IMR-90 (cell line): ENCODE measurements at regions not wholly inside any gene's neighbourhood (a gene's known extent, or its start where the extent isn't known, plus 50 kb on each side); places are given as distances from the start of the nearest gene placed in this dataset.

Source experiments
- ATAC-seq: fragments of 200-7000 bp; cut with Tn5 transposase; 2 replicates; pipeline ENCODE4 v1.9.1; 2020; ENCODE audit warnings: low read depth, mild to moderate bottlenecking, moderate library complexity
- BruUV-seq: library from RNA; stranded (reverse); fragments of 400-500 nt; replicated peaks from 2 replicates; lab custom pipeline; 2021; lab: Mats Ljungman, UMichigan
- CTCF ChIA-PET: fragments of 300-600 bp; formaldehyde crosslinking; extraction: SDS; loops from one replicate; lab custom pipeline; 2021; ENCODE audit warnings: antibody characterized with exemption; lab: Yijun Ruan, JAX
- POLR2A ChIA-PET: fragments of 300-600 bp; sonication (Branson Sonifier 250); formaldehyde crosslinking; loops from one replicate; lab custom pipeline; 2022; ENCODE audit warnings: antibody characterized with exemption; ENCODE audit not compliant: unreplicated experiment; lab: Charles Lee
- DNase-seq: peaks from one replicate; pipeline ENCODE4 v3.0.0; 2013
- H2AFZ ChIP-seq: replicated peaks from 2 replicates; pipeline ENCODE3; 2013; ENCODE audit warnings: low read length, mild to moderate bottlenecking; ENCODE audit not compliant: poor library complexity
- H2AK5ac ChIP-seq: 2 replicates; pipeline ENCODE4 v1.6.1; 2013; ENCODE audit warnings: low read depth, low read length, inconsistent platforms
- H2AK9ac ChIP-seq: replicated peaks from 2 replicates; pipeline ENCODE3; 2013; ENCODE audit warnings: mild to moderate bottlenecking, low read depth, low read length, moderate library complexity; ENCODE audit not compliant: poor library complexity
- H2BK120ac ChIP-seq: 2 replicates; pipeline ENCODE4 v1.6.1; 2013; ENCODE audit warnings: low read depth, low read length, inconsistent platforms
- H2BK15ac ChIP-seq: 3 replicates; pipeline ENCODE4 v1.6.1; 2013; ENCODE audit warnings: low read depth, low read length, inconsistent platforms
- H2BK20ac ChIP-seq: 2 replicates; pipeline ENCODE4 v1.6.1; 2013; ENCODE audit warnings: low read depth, mild to moderate bottlenecking, inconsistent platforms, low read length, moderate library complexity
- H2BK5ac ChIP-seq: 2 replicates; pipeline ENCODE4 v1.6.1; 2013; ENCODE audit warnings: mild to moderate bottlenecking, low read depth, low read length, inconsistent platforms; ENCODE audit not compliant: poor library complexity, severe bottlenecking
- H3K14ac ChIP-seq: replicated peaks from 2 replicates; pipeline ENCODE4 v1.6.1; 2013; ENCODE audit warnings: low read depth, low read length, inconsistent platforms
- H3K18ac ChIP-seq: 2 replicates; pipeline ENCODE4 v1.6.1; 2013; ENCODE audit warnings: low read depth, low read length, control low read depth
- H3K23ac ChIP-seq: 2 replicates; pipeline ENCODE4 v1.6.1; 2013; ENCODE audit warnings: low read depth, low read length, inconsistent platforms
- H3K27ac ChIP-seq: 2 replicates; pipeline ENCODE4 v1.5.1; 2013; ENCODE audit warnings: mild to moderate bottlenecking, control low read depth, low read length; ENCODE audit not compliant: insufficient read depth
- H3K27me3 ChIP-seq: 2 replicates; pipeline ENCODE4 v1.6.1; 2013; ENCODE audit warnings: low read length; ENCODE audit not compliant: control insufficient read depth, insufficient read depth
- H3K36me3 ChIP-seq: 2 replicates; pipeline ENCODE4 v1.6.1; 2013; ENCODE audit warnings: low read length, mixed read lengths; ENCODE audit not compliant: control insufficient read depth, insufficient read depth
- H3K4ac ChIP-seq: 2 replicates; pipeline ENCODE4 v1.6.1; 2013; ENCODE audit warnings: low read depth, low read length, inconsistent platforms
- H3K4me1 ChIP-seq: 2 replicates; pipeline ENCODE4 v1.6.1; 2013; ENCODE audit warnings: low read length, mixed read lengths; ENCODE audit not compliant: control insufficient read depth, insufficient read depth
- H3K4me2 ChIP-seq: 2 replicates; pipeline ENCODE4 v1.6.1; 2013; ENCODE audit warnings: low read depth, mild to moderate bottlenecking, control low read depth, low read length, moderate library complexity
- H3K4me3 ChIP-seq: 2 replicates; pipeline ENCODE4 v1.5.1; 2013; ENCODE audit warnings: low read depth, mild to moderate bottlenecking, control low read depth, low read length, moderate library complexity; ENCODE audit not compliant: insufficient read depth
- H3K56ac ChIP-seq: 2 replicates; pipeline ENCODE4 v1.6.1; 2013; ENCODE audit warnings: low read length, inconsistent platforms; ENCODE audit not compliant: insufficient read depth; ENCODE audit errors: extremely low read depth
- H3K79me1 ChIP-seq, 2 experiments: 2 replicates each; pipeline ENCODE4 v1.6.1; 2013; ENCODE audit warnings: low read length in 2 of 2, inconsistent platforms in 1 of 2, low read depth in 1 of 2
- H3K9ac ChIP-seq: 2 replicates; pipeline ENCODE4 v1.6.1; 2013; ENCODE audit warnings: low read depth, low read length, control low read depth
- H3K9me1 ChIP-seq: 2 replicates; pipeline ENCODE4 v1.6.1; 2013; ENCODE audit warnings: low read length, inconsistent platforms; ENCODE audit not compliant: insufficient read depth
- H3K9me3 ChIP-seq: 2 replicates; pipeline ENCODE4 v1.6.1; 2013; ENCODE audit warnings: low read length; ENCODE audit not compliant: control insufficient read depth, insufficient read depth
- H4K20me1 ChIP-seq: 2 replicates; pipeline ENCODE4 v1.6.1; 2013; ENCODE audit warnings: low read length, inconsistent platforms; ENCODE audit not compliant: insufficient read depth
- H4K5ac ChIP-seq: 2 replicates; pipeline ENCODE4 v1.6.1; 2013; ENCODE audit warnings: mild to moderate bottlenecking, low read depth, low read length, control low read depth
- H4K8ac ChIP-seq, 2 experiments: 2 replicates each; pipeline ENCODE4 v1.6.1; 2013; ENCODE audit warnings: low read depth in 2 of 2, low read length in 2 of 2, control low read depth in 1 of 2, inconsistent platforms in 1 of 2
- H4K91ac ChIP-seq: 2 replicates; pipeline ENCODE4 v1.6.1; 2013; ENCODE audit warnings: low read depth, low read length, inconsistent platforms; ENCODE audit not compliant: insufficient read depth
- CHD1 ChIP-seq: IDR thresholded peaks from 2 replicates; pipeline ENCODE4 v1.6.1; 2012; ENCODE audit warnings: low read depth, low read length, improper control_type of control experiment
- MAFK ChIP-seq: IDR thresholded peaks from 2 replicates; pipeline ENCODE4 v1.6.1; 2012; ENCODE audit warnings: low read depth, low read length, improper control_type of control experiment
- MAZ ChIP-seq: IDR thresholded peaks from 2 replicates; pipeline ENCODE4 v1.6.1; 2012; ENCODE audit warnings: low read depth, mild to moderate bottlenecking, low read length, improper control_type of control experiment, moderate library complexity, borderline replicate concordance
- NFE2L2 ChIP-seq: fragments of 150-350 bp; IDR thresholded peaks from 2 replicates; pipeline ENCODE4 v1.6.1; 2016; ENCODE audit warnings: low read depth, mild to moderate bottlenecking, low read length
- POLR2A ChIP-seq: IDR thresholded peaks from 2 replicates; pipeline ENCODE4 v1.6.1; 2012; ENCODE audit warnings: mild to moderate bottlenecking, low read depth, low read length
- RCOR1 ChIP-seq: IDR thresholded peaks from 2 replicates; pipeline ENCODE4 v1.6.1; 2012; ENCODE audit warnings: mild to moderate bottlenecking, low read length, improper control_type of control experiment; ENCODE audit not compliant: insufficient replicate concordance
- USF2 ChIP-seq: fragments of 150-350 bp; IDR thresholded peaks from 2 replicates; pipeline ENCODE4 v1.6.1; 2017; ENCODE audit warnings: mild to moderate bottlenecking, antibody characterized with exemption, low read length, low read depth
- WGBS, 2 experiments: methylation state at CpG; one replicate each; pipeline versions ENCODE4 v1.1.5 to v1.1.7; 2013; ENCODE audit warnings: missing lambda C conversion rate in 2 of 2; ENCODE audit not compliant: insufficient read length in 1 of 2; ENCODE audit errors: extremely low coverage in 2 of 2; 5-methylcytosine and 5-hydroxymethylcytosine counted together
- dilution Hi-C: fragments of 300-500 bp; cut with HindIII; formaldehyde crosslinking; loops from one replicate; pipeline ENCODE4 v1.14.3; 2018; ENCODE audit warnings: low sequenced_read_pairs; ENCODE audit not compliant: unreplicated experiment
- in situ Hi-C: fragments of 300-500 bp; cut with MboI; formaldehyde crosslinking; loops from 3 replicates; pipeline ENCODE4 v1.14.3; 2019; ENCODE audit warnings: low sequenced_read_pairs, inconsistent platforms, mixed read lengths
- intact Hi-C: fragments of 100-400 bp; cut with micrococcal nuclease; formaldehyde crosslinking; loops from 2 replicates; pipeline ENCODE4 v1.10.0; 2022

GRCh38 chr6:4336778-4337442 lies 201.5 kb upstream of the ECI2 start:
- no peaks in the 10 kb centered on the region for H4K20me1 ChIP-seq

More at GRCh38 chr6:4336778-4337442, 201.5 kb upstream of the ECI2 start:
- no peaks in the 10 kb centered on the region for H3K36me3 ChIP-seq
- H2BK120ac ChIP-seq: no peak overlapping the region
- no peak overlapping the region for H2AK5ac ChIP-seq
- H3K4ac ChIP-seq: no peak overlapping the region
- H3K4me1 ChIP-seq: no peaks in the 10 kb centered on the region
- H4K5ac ChIP-seq: no peak overlapping the region
- H3K9me3 ChIP-seq: no peaks in the 10 kb centered on the region; the same call in 1 of the 2 replicates
- H3K18ac ChIP-seq: no peak overlapping the region
- H3K56ac ChIP-seq: no peak overlapping the region
- POLR2A ChIA-PET: no interaction called here
- H3K4me2 ChIP-seq: no peak overlapping the region
- no peak overlapping the region for H3K23ac ChIP-seq
- no peaks in the 10 kb centered on the region for H3K9me1 ChIP-seq
- H3K79me1 ChIP-seq: no peaks in the 10 kb centered on the region
- H3K9ac ChIP-seq: no peak overlapping the region
- H3K14ac ChIP-seq: no peak overlapping the region
- CTCF ChIA-PET: no interaction called here
- no peak for TF ChIP-seq NFE2L2
- no peak for TF ChIP-seq USF2
- no peak for TF ChIP-seq MAZ
- no peak for TF ChIP-seq POLR2A
- no peak for TF ChIP-seq CHD1
- TF ChIP-seq MAFK: peak; percentile 39
- TF ChIP-seq RCOR1: no peak
- no peak overlapping the region for H2AFZ ChIP-seq
- in situ Hi-C loops (no loop called here), dilution Hi-C loops (no loop called here), intact Hi-C loops (no loop called here)
- H2BK5ac ChIP-seq: no peak overlapping the region
- ATAC-seq (no peak), DNase-seq (no peak)
- no peak overlapping the region for H2BK15ac ChIP-seq
- BruUV-seq: no TSS peak
- no peak overlapping the region for H3K27ac ChIP-seq
- WGBS, 2 experiments: no CpG with 5 or more reads among the region's 8 CpGs
- no peak overlapping the region for H2BK20ac ChIP-seq
- no peaks in the 10 kb centered on the region for H3K27me3 ChIP-seq
- H2AK9ac ChIP-seq: no peak overlapping the region
- H4K8ac ChIP-seq: no peak overlapping the region
- no peak overlapping the region for H4K91ac ChIP-seq
- no peak overlapping the region for H3K4me3 ChIP-seq
